DMS53 treated with DMSO at 0.1 percent for 48 hours (cell line): ENCODE measurements at regions not wholly inside any gene's neighbourhood (a gene's known extent, or its start where the extent isn't known, plus 50 kb on each side); places are given as distances from the start of the nearest gene placed in this dataset.

Source experiments
- DNase-seq: peaks from one replicate; lab custom pipeline; 2025; ENCODE audit not compliant: unreplicated experiment; lab: John Stamatoyannopoulos, UW

GRCh38 chr1:195941795-195942194 is 666.4 kb downstream of the KCNT2 start:
- DNase-seq = no peak

GRCh38 chr1:195941314-195941713 is 666.9 kb downstream of the KCNT2 start:
- DNase-seq = no peak

- DNase-seq = no peak
These were observed 668.4 kb downstream of the KCNT2 start for GRCh38 chr1:195939844-195940243.

GRCh38 chr1:195934817-195935553 is 673.3 kb downstream of the KCNT2 start:
- DNase-seq = no peak

- no peak for DNase-seq
These were observed 674.4 kb downstream of the KCNT2 start for GRCh38 chr1:195933835-195934234.

- DNase-seq = no peak
These were observed 692.4 kb downstream of the KCNT2 start for GRCh38 chr1:195915826-195916225.

- no peak for DNase-seq
These were observed 699.2 kb downstream of the KCNT2 start for GRCh38 chr1:195909061-195909460.

- DNase-seq = no peak
These were observed 700.1 kb downstream of the KCNT2 start for GRCh38 chr1:195908121-195908520.

- DNase-seq = no peak
These were observed 705.0 kb downstream of the KCNT2 start for GRCh38 chr1:195903203-195903602.

- no peak for DNase-seq
These were observed 705.5 kb downstream of the KCNT2 start for GRCh38 chr1:195902779-195903178.

GRCh38 chr1:195899762-195900352 is 708.4 kb downstream of the KCNT2 start:
- no peak for DNase-seq

GRCh38 chr1:195898924-195899323 is 709.3 kb downstream of the KCNT2 start:
- DNase-seq = no peak

GRCh38 chr1:195898373-195898772 is 709.9 kb downstream of the KCNT2 start:
- DNase-seq = no peak

- DNase-seq = no peak
These were observed 711.2 kb downstream of the KCNT2 start for GRCh38 chr1:195897076-195897475.

- DNase-seq = no peak
These were observed 713.8 kb downstream of the KCNT2 start for GRCh38 chr1:195894411-195894810.

- no peak for DNase-seq
These were observed 722.2 kb downstream of the KCNT2 start for GRCh38 chr1:195886000-195886399.

- no peak for DNase-seq
These were observed 729.8 kb downstream of the KCNT2 start for GRCh38 chr1:195878478-195878877.

- DNase-seq = no peak
These were observed 731.4 kb downstream of the KCNT2 start for GRCh38 chr1:195876792-195877191.

- no peak for DNase-seq
These were observed 735.9 kb downstream of the KCNT2 start for GRCh38 chr1:195872376-195872775.

GRCh38 chr1:195867638-195868037 is 740.6 kb downstream of the KCNT2 start:
- DNase-seq = no peak

GRCh38 chr1:195866781-195867222 is 741.4 kb downstream of the KCNT2 start:
- no peak for DNase-seq

GRCh38 chr1:195866091-195866780 is 742.0 kb downstream of the KCNT2 start:
- DNase-seq = no peak
